ENCODE measurements at regions not wholly inside any gene's neighbourhood (a gene's known extent, or its start where the extent isn't known, plus 50 kb on each side); places are given as distances from the start of the nearest gene placed in this dataset.

- no peak for TF ChIP-seq CTCF (IDR thresholded peaks at IDR 0.05)
- TF ChIP-seq ZFX (IDR thresholded peaks at IDR 0.05; ENCODE audit: borderline replicate concordance), result no peak
These were observed 112.8 kb downstream of the CAPZA3 start for GRCh38 chr12:18850752-18851151.
